ENCODE measurements at regions not wholly inside any gene's neighbourhood (a gene's known extent, or its start where the extent isn't known, plus 50 kb on each side); places are given as distances from the start of the nearest gene placed in this dataset.

DNA sequence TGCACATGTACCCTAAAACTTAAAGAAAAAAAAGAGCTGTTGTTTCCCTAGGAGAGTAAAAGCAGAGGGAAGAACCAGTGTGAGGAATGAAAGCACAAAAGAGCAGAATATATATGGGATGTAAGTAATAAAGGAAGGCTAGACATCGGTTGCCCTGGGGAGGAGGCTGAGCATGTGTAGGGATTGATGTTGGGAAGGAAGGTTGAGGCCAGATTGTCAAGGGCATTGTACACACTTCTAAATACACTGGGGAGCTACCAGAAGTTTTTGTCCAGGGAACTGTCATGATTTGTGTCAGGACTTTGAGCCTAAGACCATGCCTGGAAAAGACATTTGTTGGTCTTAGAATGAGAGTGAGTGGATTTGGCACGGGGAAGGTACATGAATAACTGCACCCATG lies 467.1 kb downstream of the GPAT3 start:
- Histone ChIP-seq H3F3A (ENCODE audit: insufficient read depth) (no peaks in the 10 kb centered on the region), H3K27me3 (replicated peaks; ENCODE audit: insufficient read depth) (peaks cover 18% of the 10 kb centered on the region; the same call in 1 of the 2 replicates), H3K9ac (no peak overlapping the region), H3K4me3 (no peak overlapping the region), H3K4me1 (ENCODE audit: insufficient read depth) (no peaks in the 10 kb centered on the region), H2AFZ (no peak overlapping the region), H3K36me3 (ENCODE audit: low read depth) (no peaks in the 10 kb centered on the region), H3K79me2 (ENCODE audit: insufficient read depth) (no peaks in the 10 kb centered on the region), H3K27ac (no peak overlapping the region), H3K9me3 (ENCODE audit: low read depth) (no peaks in the 10 kb centered on the region), H4K20me1 (ENCODE audit: insufficient read depth) (no peaks in the 10 kb centered on the region), H3K9me2 (ENCODE audit: insufficient read depth) (no peaks in the 10 kb centered on the region), H3K4me2 (ENCODE audit: unreplicated experiment) (no peak overlapping the region)
- 66 to 76% methylated on average over 2 of the region's 2 CpGs for WGBS, 2 experiments (ENCODE audit: low coverage in 1 of 2, low lambda C conversion rate in 2 of 2, missing lambda C conversion rate in 2 of 2)
- TF ChIP-seq EZH2phosphoT487 (IDR thresholded peaks at IDR 0.05; ENCODE audit: insufficient read depth, low read depth): no peak
- TF ChIP-seq EZH2 (IDR thresholded peaks at IDR 0.05; ENCODE audit: insufficient read depth, poor library complexity, severe bottlenecking): no peak
- DNase-seq: no peak
- in situ Hi-C loops (cut with MboI): no loop called here

DNA sequence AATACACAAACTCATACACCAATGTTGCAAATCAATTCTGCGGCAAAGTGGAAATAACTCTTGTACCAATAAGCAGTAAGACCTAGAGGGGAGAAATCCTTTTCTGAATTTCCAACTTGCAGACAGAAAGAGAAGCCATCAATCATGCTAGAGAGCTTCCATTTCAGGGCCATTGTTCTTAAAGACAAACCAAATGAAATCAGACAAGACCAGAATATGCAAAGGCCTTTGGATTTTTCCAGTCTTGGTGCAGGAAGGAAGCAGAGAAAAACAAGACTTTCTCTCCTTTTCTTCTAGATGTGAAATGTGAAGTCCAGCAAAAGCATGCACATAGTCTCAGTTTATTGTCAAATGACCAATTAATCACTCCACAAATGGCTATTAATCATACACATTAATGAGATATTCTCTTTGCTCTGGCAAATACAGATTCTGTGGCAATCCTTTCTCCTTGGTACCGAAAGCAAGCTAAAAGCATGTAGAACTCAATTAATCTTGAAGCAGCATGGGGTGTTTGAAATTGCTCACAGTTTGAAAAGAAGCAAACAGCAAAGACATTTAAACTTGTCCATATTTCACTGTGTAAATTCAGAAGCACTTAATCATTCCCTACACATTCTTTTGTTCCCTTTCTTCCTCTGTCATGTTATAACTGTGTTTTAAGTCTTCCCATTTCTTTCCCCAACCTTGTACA lies 466.1 kb downstream of the GPAT3 start:
- H3K27ac ChIP-seq: no peak overlapping the region
- no peak overlapping the region for H2AFZ ChIP-seq
- H3F3A ChIP-seq (ENCODE audit: insufficient read depth): no peaks in the 10 kb centered on the region
- H3K4me3 ChIP-seq: no peak overlapping the region
- no peak overlapping the region for H3K4me2 ChIP-seq (ENCODE audit: unreplicated experiment)
- H3K36me3 ChIP-seq (ENCODE audit: low read depth): no peaks in the 10 kb centered on the region
- 80 to 86% methylated on average over 2 of the region's 2 CpGs for WGBS, 2 experiments (ENCODE audit: low coverage in 1 of 2, low lambda C conversion rate in 2 of 2, missing lambda C conversion rate in 2 of 2)
- H3K27me3 ChIP-seq (replicated peaks; ENCODE audit: insufficient read depth): peaks cover 17% of the 10 kb centered on the region; the same call in 1 of the 2 replicates
- no peaks in the 10 kb centered on the region for H3K9me2 ChIP-seq (ENCODE audit: insufficient read depth)
- in situ Hi-C loops (cut with MboI): no loop called here
- no peaks in the 10 kb centered on the region for H3K9me3 ChIP-seq (ENCODE audit: low read depth)
- no peak for DNase-seq
- no peaks in the 10 kb centered on the region for H3K79me2 ChIP-seq (ENCODE audit: insufficient read depth)
- TF ChIP-seq EZH2phosphoT487 (IDR thresholded peaks at IDR 0.05; ENCODE audit: insufficient read depth, low read depth) (no peak), EZH2 (IDR thresholded peaks at IDR 0.05; ENCODE audit: insufficient read depth, poor library complexity, severe bottlenecking) (no peak)
- H4K20me1 ChIP-seq (ENCODE audit: insufficient read depth): no peaks in the 10 kb centered on the region
- H3K4me1 ChIP-seq (ENCODE audit: insufficient read depth): no peaks in the 10 kb centered on the region
- no peak overlapping the region for H3K9ac ChIP-seq

DNA sequence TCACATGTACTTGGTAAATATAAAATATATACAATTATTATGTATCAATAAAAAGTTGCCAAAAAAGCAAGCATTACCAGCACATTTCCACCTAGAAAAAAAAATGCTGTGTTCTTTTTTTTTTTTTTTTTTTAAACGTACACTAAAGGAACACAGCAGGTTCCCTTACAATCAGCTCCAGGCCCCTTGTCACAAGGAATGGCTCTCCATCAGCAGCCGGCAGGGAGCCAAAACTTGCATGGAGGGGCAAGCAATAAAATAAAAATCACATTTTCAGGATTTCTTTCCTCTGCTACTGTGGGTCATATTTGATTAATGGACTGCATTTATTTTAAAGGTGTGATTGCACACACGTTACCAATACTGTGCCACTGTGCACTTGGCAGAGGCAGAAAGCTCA lies 460.3 kb downstream of the GPAT3 start:
- WGBS, 2 experiments (ENCODE audit: low coverage in 1 of 2, low lambda C conversion rate in 2 of 2, missing lambda C conversion rate in 2 of 2): 1 to 7% methylated on average over 3 of the region's 3 CpGs
- Histone ChIP-seq H2AFZ (no peak overlapping the region), H4K20me1 (ENCODE audit: insufficient read depth) (no peaks in the 10 kb centered on the region), H3K9me3 (ENCODE audit: low read depth) (no peaks in the 10 kb centered on the region), H3K9me2 (ENCODE audit: insufficient read depth) (no peaks in the 10 kb centered on the region), H3F3A (ENCODE audit: insufficient read depth) (no peaks in the 10 kb centered on the region), H3K27ac (no peak overlapping the region), H3K79me2 (ENCODE audit: insufficient read depth) (no peaks in the 10 kb centered on the region), H3K4me3 (no peak overlapping the region), H3K27me3 (replicated peaks; ENCODE audit: insufficient read depth) (peaks cover 8% of the 10 kb centered on the region; the same call in 1 of the 2 replicates), H3K4me2 (ENCODE audit: unreplicated experiment) (no peak overlapping the region), H3K4me1 (ENCODE audit: insufficient read depth) (no peaks in the 10 kb centered on the region), H3K9ac (no peak overlapping the region), H3K36me3 (ENCODE audit: low read depth) (no peaks in the 10 kb centered on the region)
- TF ChIP-seq EZH2phosphoT487 (IDR thresholded peaks at IDR 0.05; ENCODE audit: insufficient read depth, low read depth): no peak
- no peak for TF ChIP-seq EZH2 (IDR thresholded peaks at IDR 0.05; ENCODE audit: insufficient read depth, poor library complexity, severe bottlenecking)
- DNase-seq: no peak
- in situ Hi-C loops (cut with MboI): no loop called here

DNA sequence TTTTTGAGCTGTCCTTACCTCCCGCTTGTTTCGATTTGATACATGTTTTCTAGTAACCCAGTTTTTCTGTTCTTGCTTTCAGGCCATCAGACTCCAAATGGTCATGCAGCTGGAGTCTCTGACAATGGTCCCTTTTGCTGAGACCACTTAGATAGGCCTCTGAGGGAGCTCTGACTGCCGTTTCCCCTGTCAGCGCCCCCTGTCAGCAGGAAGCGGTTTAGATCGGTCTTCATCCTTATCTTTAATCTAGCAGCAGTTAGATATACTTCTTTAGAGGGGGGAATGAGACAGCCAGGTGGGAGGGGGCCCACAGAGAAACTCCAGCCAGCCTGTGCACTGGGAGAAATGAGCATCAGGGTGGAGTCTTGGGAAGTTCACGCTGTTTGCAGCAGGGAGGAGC lies 457.9 kb downstream of the GPAT3 start:
- 40 to 46% methylated on average over 7 of the region's 7 CpGs for WGBS, 2 experiments (ENCODE audit: low coverage in 1 of 2, low lambda C conversion rate in 2 of 2, missing lambda C conversion rate in 2 of 2)
- no peaks in the 10 kb centered on the region for H3K9me2 ChIP-seq (ENCODE audit: insufficient read depth)

More for the DNA sequence above, 457.9 kb downstream of the GPAT3 start:
- Histone ChIP-seq H3F3A (ENCODE audit: insufficient read depth) (no peaks in the 10 kb centered on the region), H3K4me2 (ENCODE audit: unreplicated experiment) (no peak overlapping the region), H3K27me3 (replicated peaks; ENCODE audit: insufficient read depth) (0 out of 2 replicates have a peak, but pooled peaks cover 6% of the 10 kb centered on the region), H3K27ac (no peak overlapping the region), H3K36me3 (ENCODE audit: low read depth) (no peaks in the 10 kb centered on the region), H4K20me1 (ENCODE audit: insufficient read depth) (no peaks in the 10 kb centered on the region), H3K9ac (no peak overlapping the region), H3K9me3 (ENCODE audit: low read depth) (no peaks in the 10 kb centered on the region), H3K4me3 (no peak overlapping the region), H2AFZ (no peak overlapping the region), H3K79me2 (ENCODE audit: insufficient read depth) (no peaks in the 10 kb centered on the region), H3K4me1 (ENCODE audit: insufficient read depth) (no peaks in the 10 kb centered on the region)
- TF ChIP-seq EZH2phosphoT487 (IDR thresholded peaks at IDR 0.05; ENCODE audit: insufficient read depth, low read depth) (no peak), EZH2 (IDR thresholded peaks at IDR 0.05; ENCODE audit: insufficient read depth, poor library complexity, severe bottlenecking) (no peak)
- in situ Hi-C loops (cut with MboI): no loop called here
- no peak for DNase-seq
